Hepatocyte (in vitro differentiated cells): ENCODE measurements at regions not wholly inside any gene's neighbourhood (a gene's known extent, or its start where the extent isn't known, plus 50 kb on each side); places are given as distances from the start of the nearest gene placed in this dataset.

Experiments used
- DNase-seq: peaks from one replicate; pipeline ENCODE4 v3.0.0-alpha.2; 2016; ENCODE audit warnings: low spot score
- H2AFZ ChIP-seq: fragments of 200-600 bp; sonication (generic); 2 replicates; pipeline ENCODE4 v1.6.0; 2016; ENCODE audit warnings: antibody characterized with exemption, mild to moderate bottlenecking
- H3K27ac ChIP-seq: fragments of 200-600 bp; sonication (generic); 2 replicates; pipeline ENCODE4 v1.5.1; 2016; ENCODE audit warnings: mild to moderate bottlenecking
- H3K27me3 ChIP-seq: fragments of 200-600 bp; sonication (generic); 2 replicates; pipeline ENCODE4 v1.6.1; 2016
- H3K36me3 ChIP-seq: fragments of 200-600 bp; sonication (generic); replicated peaks from 2 replicates; pipeline ENCODE4 v1.5.1; 2016; ENCODE audit warnings: low read depth; ENCODE audit not compliant: insufficient read depth
- H3K4me1 ChIP-seq: fragments of 200-600 bp; sonication (generic); 2 replicates; pipeline ENCODE4 v1.5.1; 2016; ENCODE audit warnings: mild to moderate bottlenecking, moderate library complexity; ENCODE audit not compliant: insufficient read depth
- H3K4me2 ChIP-seq: fragments of 200-600 bp; sonication (generic); 2 replicates; pipeline ENCODE4 v1.6.0; 2016
- H3K4me3 ChIP-seq: fragments of 200-600 bp; sonication (generic); 2 replicates; pipeline ENCODE4 v1.5.1; 2016; ENCODE audit warnings: mild to moderate bottlenecking
- H3K79me2 ChIP-seq: fragments of 200-600 bp; sonication (generic); 2 replicates; pipeline ENCODE4 v1.6.0; 2017; ENCODE audit warnings: mild to moderate bottlenecking
- H3K9me2 ChIP-seq: fragments of 200-600 bp; sonication (generic); replicated peaks from 2 replicates; pipeline ENCODE4 v1.6.0; 2017; ENCODE audit warnings: mild to moderate bottlenecking; ENCODE audit not compliant: insufficient read depth
- H3K9me3 ChIP-seq: fragments of 200-600 bp; sonication (generic); 2 replicates; pipeline ENCODE4 v1.5.1; 2016; ENCODE audit warnings: low read depth, mild to moderate bottlenecking
- H4K20me1 ChIP-seq: fragments of 200-600 bp; sonication (generic); 2 replicates; pipeline ENCODE4 v1.6.0; 2016; ENCODE audit warnings: mild to moderate bottlenecking; ENCODE audit not compliant: insufficient read depth, poor library complexity, severe bottlenecking
- EZH2 ChIP-seq: fragments of 200-600 bp; sonication (generic); IDR thresholded peaks from 2 replicates; pipeline ENCODE4 v1.6.1; 2016; ENCODE audit warnings: antibody characterized with exemption, mild to moderate bottlenecking, borderline replicate concordance
- EZH2phosphoT487 ChIP-seq: fragments of 200-600 bp; sonication (generic); IDR thresholded peaks from one replicate; pipeline ENCODE4 v1.6.1; 2018; ENCODE audit warnings: antibody characterized with exemption, mild to moderate bottlenecking, low read depth, moderate library complexity; ENCODE audit not compliant: unreplicated experiment, severe bottlenecking
- WGBS: methylation state at CpG from one replicate; pipeline ENCODE4 v1.1.6; 2016; ENCODE audit warnings: low lambda C conversion rate; ENCODE audit errors: missing lambda C conversion rate; 5-methylcytosine and 5-hydroxymethylcytosine counted together
- TF ChIP-seq, protein P1 (sequence below): fragments of 200-600 bp; sonication (generic); IDR thresholded peaks from 2 replicates; pipeline ENCODE4 v1.5.1; 2016; ENCODE audit warnings: antibody characterized with exemption, mild to moderate bottlenecking; ENCODE audit not compliant: poor library complexity

DNA sequence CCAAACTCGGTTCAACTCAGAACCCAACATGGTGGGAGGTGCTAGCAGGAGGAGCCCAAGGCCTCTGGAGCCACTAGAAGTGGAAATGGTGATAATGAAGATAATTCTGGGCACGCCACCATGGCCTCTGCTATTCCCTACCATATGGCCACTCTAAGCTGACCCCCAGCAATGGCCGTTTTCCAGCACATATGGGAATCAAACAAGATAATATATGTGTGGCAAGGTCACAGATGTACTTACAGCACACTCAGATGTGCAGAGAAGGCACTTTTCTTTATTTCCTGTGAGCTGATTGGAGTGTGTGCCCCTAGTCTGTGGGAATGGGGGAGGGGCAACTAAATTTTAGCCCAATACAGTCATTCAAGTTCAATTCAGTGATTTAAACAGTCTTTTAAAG is 153.4 kb upstream of the LRFN2 start:
- Histone ChIP-seq H3K4me1 (peaks cover 14% of the 10 kb centered on the region), H3K36me3 (no peaks in the 10 kb centered on the region), H3K27ac (no peak overlapping the region), H3K27me3 (no peaks in the 10 kb centered on the region), H2AFZ (no peak overlapping the region), H4K20me1 (no peaks in the 10 kb centered on the region), H3K4me3 (no peak overlapping the region), H3K79me2 (no peaks in the 10 kb centered on the region), H3K4me2 (no peak overlapping the region), H3K9me3 (no peaks in the 10 kb centered on the region), H3K9me2 (no peaks in the 10 kb centered on the region)
- no peak for DNase-seq
- TF ChIP-seq, protein P1, sequence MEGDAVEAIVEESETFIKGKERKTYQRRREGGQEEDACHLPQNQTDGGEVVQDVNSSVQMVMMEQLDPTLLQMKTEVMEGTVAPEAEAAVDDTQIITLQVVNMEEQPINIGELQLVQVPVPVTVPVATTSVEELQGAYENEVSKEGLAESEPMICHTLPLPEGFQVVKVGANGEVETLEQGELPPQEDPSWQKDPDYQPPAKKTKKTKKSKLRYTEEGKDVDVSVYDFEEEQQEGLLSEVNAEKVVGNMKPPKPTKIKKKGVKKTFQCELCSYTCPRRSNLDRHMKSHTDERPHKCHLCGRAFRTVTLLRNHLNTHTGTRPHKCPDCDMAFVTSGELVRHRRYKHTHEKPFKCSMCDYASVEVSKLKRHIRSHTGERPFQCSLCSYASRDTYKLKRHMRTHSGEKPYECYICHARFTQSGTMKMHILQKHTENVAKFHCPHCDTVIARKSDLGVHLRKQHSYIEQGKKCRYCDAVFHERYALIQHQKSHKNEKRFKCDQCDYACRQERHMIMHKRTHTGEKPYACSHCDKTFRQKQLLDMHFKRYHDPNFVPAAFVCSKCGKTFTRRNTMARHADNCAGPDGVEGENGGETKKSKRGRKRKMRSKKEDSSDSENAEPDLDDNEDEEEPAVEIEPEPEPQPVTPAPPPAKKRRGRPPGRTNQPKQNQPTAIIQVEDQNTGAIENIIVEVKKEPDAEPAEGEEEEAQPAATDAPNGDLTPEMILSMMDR, result no peak
- TF ChIP-seq EZH2, result no peak
- WGBS, result 88% methylated on average over 3 of the region's 3 CpGs

DNA sequence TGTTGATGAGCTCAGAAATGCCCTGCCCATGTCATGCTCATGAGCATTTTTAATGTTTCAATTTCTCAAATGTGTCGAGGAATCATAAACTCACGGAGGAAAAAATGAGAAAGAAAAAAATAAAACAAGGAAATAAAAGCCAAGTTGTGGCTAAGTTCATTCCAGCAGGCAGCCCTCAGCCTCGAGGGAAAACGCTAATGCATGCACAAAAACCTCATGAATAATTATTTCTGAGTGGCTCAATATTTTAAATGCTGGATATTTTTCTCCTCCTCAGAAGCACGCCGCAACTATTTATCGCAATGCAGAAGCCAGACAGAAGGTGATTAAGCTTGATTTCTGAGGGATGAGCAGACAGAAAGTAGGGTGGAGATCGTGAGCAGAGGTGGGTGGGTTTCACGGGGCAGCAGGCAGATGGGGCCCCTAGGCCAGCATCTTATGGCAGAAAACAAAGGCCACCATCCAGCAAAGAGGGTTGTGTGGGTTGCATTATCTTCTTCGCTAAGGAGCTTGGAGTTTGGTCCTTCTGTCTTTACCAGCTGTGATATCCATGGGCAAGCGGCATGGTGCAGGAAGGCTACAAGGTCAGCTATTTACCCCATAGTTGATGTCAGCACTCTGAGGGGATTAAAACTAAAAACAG is 151.5 kb upstream of the LRFN2 start:
- 90% methylated on average over 11 of the region's 11 CpGs for WGBS
- H3K9me3 ChIP-seq, result no peaks in the 10 kb centered on the region
- H3K4me2 ChIP-seq, result no peak overlapping the region
- TF ChIP-seq EZH2 (no peak), EZH2phosphoT487 (no peak)
- TF ChIP-seq, protein P1, result no peak
- no peak overlapping the region for H2AFZ ChIP-seq
- no peaks in the 10 kb centered on the region for H3K4me1 ChIP-seq
- H3K27ac ChIP-seq, result no peak overlapping the region
- no peaks in the 10 kb centered on the region for H4K20me1 ChIP-seq
- no peaks in the 10 kb centered on the region for H3K9me2 ChIP-seq
- H3K4me3 ChIP-seq, result no peak overlapping the region
- H3K36me3 ChIP-seq, result no peaks in the 10 kb centered on the region
- no peaks in the 10 kb centered on the region for H3K79me2 ChIP-seq
- DNase-seq, result no peak
- H3K27me3 ChIP-seq, result no peaks in the 10 kb centered on the region

DNA sequence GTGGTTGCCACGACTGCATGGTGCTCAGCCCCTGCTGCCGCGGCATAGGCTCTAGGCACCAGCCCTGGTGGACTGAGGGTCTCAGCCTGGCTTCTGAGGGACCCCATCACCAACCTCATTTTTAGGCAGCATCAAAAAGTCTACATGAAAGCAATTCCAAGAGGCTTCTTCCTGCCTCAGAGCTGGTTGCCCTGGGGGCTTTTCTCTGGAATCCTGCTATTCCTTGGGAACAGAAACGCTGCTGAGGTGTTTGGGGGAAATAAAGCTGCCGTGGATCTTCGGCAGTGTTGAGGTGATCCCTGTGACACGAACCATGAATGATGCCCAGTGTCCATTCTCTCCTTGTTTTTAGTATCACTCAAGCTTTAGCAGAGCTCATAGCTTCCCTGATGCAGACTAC is 148.4 kb upstream of the LRFN2 start:
- Histone ChIP-seq H3K79me2 (no peaks in the 10 kb centered on the region), H2AFZ (no peak overlapping the region), H3K9me3 (no peaks in the 10 kb centered on the region), H3K9me2 (no peaks in the 10 kb centered on the region), H3K4me1 (no peaks in the 10 kb centered on the region), H4K20me1 (no peaks in the 10 kb centered on the region), H3K4me3 (no peak overlapping the region), H3K4me2 (no peak overlapping the region), H3K27ac (no peak overlapping the region), H3K27me3 (no peaks in the 10 kb centered on the region), H3K36me3 (no peaks in the 10 kb centered on the region)
- TF ChIP-seq, protein P1, result no peak
- TF ChIP-seq EZH2, result no peak
- no peak for TF ChIP-seq EZH2phosphoT487
- WGBS, result 64% methylated on average over 7 of the region's 7 CpGs
- no peak for DNase-seq

DNA sequence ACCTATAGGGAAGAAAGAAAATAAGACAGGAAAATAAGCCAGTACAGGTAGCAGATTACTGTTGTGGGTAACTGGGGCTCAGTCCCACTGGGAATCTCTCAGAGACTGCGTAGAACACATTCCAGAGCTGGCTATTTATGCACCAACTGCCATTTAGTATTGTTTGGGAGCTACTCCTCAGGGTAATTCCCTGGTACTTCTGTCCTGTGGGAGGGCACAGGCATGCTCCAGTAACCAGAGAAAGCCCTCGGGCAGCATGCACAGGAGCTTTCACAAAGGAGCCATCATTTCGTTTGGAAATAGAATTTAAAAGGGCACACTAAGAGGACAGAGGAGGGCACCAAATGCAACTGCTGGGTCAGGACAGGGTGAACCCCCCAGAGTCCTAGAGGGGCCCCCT is 148.0 kb upstream of the LRFN2 start:
- Histone ChIP-seq H3K4me3 (no peak overlapping the region), H3K36me3 (no peaks in the 10 kb centered on the region), H3K9me3 (no peaks in the 10 kb centered on the region), H3K9me2 (no peaks in the 10 kb centered on the region), H3K27ac (no peak overlapping the region), H3K27me3 (no peaks in the 10 kb centered on the region), H2AFZ (no peak overlapping the region), H3K79me2 (no peaks in the 10 kb centered on the region), H3K4me1 (no peaks in the 10 kb centered on the region), H4K20me1 (no peaks in the 10 kb centered on the region), H3K4me2 (no peak overlapping the region)
- DNase-seq, result no peak
- TF ChIP-seq EZH2, result no peak
- TF ChIP-seq, protein P1, result no peak
- TF ChIP-seq EZH2phosphoT487, result no peak
- 59% methylated on average over 3 of the region's 3 CpGs for WGBS
